WTC11 (cell line): ENCODE measurements at regions not wholly inside any gene's neighbourhood (a gene's known extent, or its start where the extent isn't known, plus 50 kb on each side); places are given as distances from the start of the nearest gene placed in this dataset.

Source experiments
- ATAC-seq: fragments of 200-7000 bp; cut with Tn5 transposase; 2 replicates; pipeline ENCODE4 v1.10.0; 2021; ENCODE audit warnings: mild to moderate bottlenecking, moderate library complexity
- CTCF ChIA-PET: fragments of 300-600 bp; sonication (Branson Sonifier 250); formaldehyde crosslinking; loops from one replicate; lab custom pipeline; 2021; ENCODE audit warnings: antibody characterized with exemption; lab: Charles Lee
- POLR2A ChIA-PET: fragments of 350-600 bp; sonication (Branson Sonifier 250); formaldehyde crosslinking; loops from one replicate; lab custom pipeline; 2021; ENCODE audit warnings: antibody characterized with exemption; lab: Charles Lee
- DNase-seq: peaks from one replicate; pipeline ENCODE4 v3.0.0; 2021; ENCODE audit warnings: low spot score
- H3K27ac Mint-ChIP-seq: 2 replicates; pipeline ENCODE4 v1.8.0; 2021; ENCODE audit warnings: mixed read lengths
- H3K27me3 Mint-ChIP-seq: 2 replicates; pipeline ENCODE4 v1.8.0; 2021; ENCODE audit warnings: low read depth, mild to moderate bottlenecking, moderate library complexity, mixed read lengths
- H3K36me3 Mint-ChIP-seq: 2 replicates; pipeline ENCODE4 v1.8.0; 2021; ENCODE audit warnings: mixed read lengths
- H3K4me1 Mint-ChIP-seq: 2 replicates; pipeline ENCODE4 v1.8.0; 2022; ENCODE audit warnings: mixed read lengths
- H3K4me3 Mint-ChIP-seq: 2 replicates; pipeline ENCODE4 v1.8.0; 2021; ENCODE audit warnings: mild to moderate bottlenecking, moderate library complexity, mixed read lengths
- H3K9me3 Mint-ChIP-seq: 2 replicates; pipeline ENCODE4 v1.8.0; 2021; ENCODE audit warnings: mixed read lengths
- ATF1 ChIP-seq: sonication (generic); formaldehyde crosslinking; IDR thresholded peaks from 2 replicates; pipeline ENCODE4 v1.8.1; 2023; ENCODE audit warnings: mild to moderate bottlenecking, moderate library complexity, missing genetic modification reagents
- CDX4 ChIP-seq: fragments of 250-450 bp; sonication (Bioruptor Pico); IDR thresholded peaks from 2 replicates; pipeline ENCODE4 v1.9.0; 2021; ENCODE audit warnings: moderate library complexity, mild to moderate bottlenecking, inconsistent platforms, borderline replicate concordance
- ELF4 ChIP-seq: sonication (generic); formaldehyde crosslinking; IDR thresholded peaks from 2 replicates; pipeline ENCODE4 v1.8.1; 2022; ENCODE audit warnings: low read depth, mild to moderate bottlenecking, moderate library complexity, missing genetic modification reagents
- ERG ChIP-seq: fragments of 250-450 bp; sonication (Bioruptor Pico); IDR thresholded peaks from 2 replicates; pipeline ENCODE4 v1.8.0; 2021; ENCODE audit warnings: mild to moderate bottlenecking
- FOXJ3 ChIP-seq: sonication (generic); formaldehyde crosslinking; IDR thresholded peaks from 2 replicates; pipeline ENCODE4 v1.9.0; 2021; ENCODE audit warnings: missing genetic modification reagents, mild to moderate bottlenecking, borderline replicate concordance
- FOXP1 ChIP-seq: sonication (generic); formaldehyde crosslinking; IDR thresholded peaks from 2 replicates; pipeline ENCODE4 v1.8.0; 2022; ENCODE audit warnings: missing genetic modification reagents, mild to moderate bottlenecking, moderate library complexity, borderline replicate concordance
- FOXP4 ChIP-seq: sonication (generic); formaldehyde crosslinking; IDR thresholded peaks from 2 replicates; pipeline ENCODE4 v1.8.0; 2022; ENCODE audit warnings: mild to moderate bottlenecking, missing genetic modification reagents
- GRHL2 ChIP-seq: fragments of 250-450 bp; sonication (Bioruptor Pico); IDR thresholded peaks from 2 replicates; pipeline ENCODE4 v1.8.0; 2022; ENCODE audit warnings: mild to moderate bottlenecking, moderate library complexity; ENCODE audit not compliant: insufficient replicate concordance, severe bottlenecking
- HMGA2 ChIP-seq: fragments of 250-450 bp; sonication (Bioruptor Pico); IDR thresholded peaks from 2 replicates; pipeline ENCODE4 v1.4.0; 2021; ENCODE audit warnings: mild to moderate bottlenecking, moderate library complexity
- IRF1 ChIP-seq: sonication (generic); formaldehyde crosslinking; IDR thresholded peaks from 2 replicates; pipeline ENCODE4 v1.8.0; 2023; ENCODE audit warnings: missing genetic modification reagents
- KAT7 ChIP-seq: sonication (generic); formaldehyde crosslinking; IDR thresholded peaks from 2 replicates; pipeline ENCODE4 v1.8.1; 2023; ENCODE audit warnings: missing genetic modification reagents, mild to moderate bottlenecking, borderline replicate concordance
- NR2C2 ChIP-seq: sonication (generic); formaldehyde crosslinking; IDR thresholded peaks from 2 replicates; pipeline ENCODE4 v1.8.0; 2022; ENCODE audit warnings: mild to moderate bottlenecking, missing genetic modification reagents
- OVOL2 ChIP-seq: fragments of 250-450 bp; sonication (Bioruptor Pico); IDR thresholded peaks from 2 replicates; pipeline ENCODE4 v1.9.0; 2021; ENCODE audit warnings: mild to moderate bottlenecking, borderline replicate concordance
- RELA ChIP-seq: sonication (generic); formaldehyde crosslinking; IDR thresholded peaks from 2 replicates; pipeline ENCODE4 v1.8.1; 2022; ENCODE audit warnings: missing genetic modification reagents, mild to moderate bottlenecking, borderline replicate concordance
- RORB ChIP-seq: fragments of 250-450 bp; sonication (Bioruptor Pico); IDR thresholded peaks from 2 replicates; pipeline ENCODE4 v1.9.0; 2021; ENCODE audit warnings: mild to moderate bottlenecking
- SP1 ChIP-seq: sonication (generic); formaldehyde crosslinking; conservative IDR thresholded peaks from 2 replicates; pipeline ENCODE4 v1.8.1; 2022; ENCODE audit warnings: missing genetic modification reagents
- TCF7 ChIP-seq: sonication (generic); formaldehyde crosslinking; IDR thresholded peaks from 2 replicates; pipeline ENCODE4 v1.8.0; 2022; ENCODE audit warnings: mild to moderate bottlenecking, low read depth, missing genetic modification reagents, moderate library complexity
- TEAD4 ChIP-seq: sonication (generic); formaldehyde crosslinking; IDR thresholded peaks from 2 replicates; pipeline ENCODE4 v1.8.0; 2022; ENCODE audit warnings: mild to moderate bottlenecking, missing genetic modification reagents
- USF2 ChIP-seq: sonication (generic); formaldehyde crosslinking; IDR thresholded peaks from 2 replicates; pipeline ENCODE4 v1.8.1; 2023; ENCODE audit warnings: mild to moderate bottlenecking, missing genetic modification reagents, moderate library complexity
- ZNF121 ChIP-seq: sonication (generic); formaldehyde crosslinking; IDR thresholded peaks from 2 replicates; pipeline ENCODE4 v1.8.0; 2023; ENCODE audit warnings: missing genetic modification reagents
- ZNF138 ChIP-seq: sonication (generic); formaldehyde crosslinking; conservative IDR thresholded peaks from 2 replicates; pipeline ENCODE4 v1.8.1; 2022; ENCODE audit warnings: mild to moderate bottlenecking, moderate library complexity, missing genetic modification reagents
- ZNF232 ChIP-seq: sonication (generic); formaldehyde crosslinking; IDR thresholded peaks from 2 replicates; pipeline ENCODE4 v1.8.0; 2022; ENCODE audit warnings: mild to moderate bottlenecking, missing genetic modification reagents
- ZNF396 ChIP-seq: fragments of 250-450 bp; sonication (Bioruptor Pico); IDR thresholded peaks from 2 replicates; pipeline ENCODE4 v1.8.0; 2021; ENCODE audit warnings: mild to moderate bottlenecking, moderate library complexity, borderline replicate concordance
- ZNF423 ChIP-seq: fragments of 250-450 bp; sonication (Bioruptor Pico); IDR thresholded peaks from 2 replicates; pipeline ENCODE4 v2.1.2; 2022; ENCODE audit warnings: mild to moderate bottlenecking, moderate library complexity
- ZNF671 ChIP-seq: fragments of 250-450 bp; sonication (Bioruptor Pico); IDR thresholded peaks from 2 replicates; pipeline ENCODE4 v1.8.0; 2021; ENCODE audit warnings: mild to moderate bottlenecking
- TF ChIP-seq, protein P1 (sequence below): sonication (generic); formaldehyde crosslinking; IDR thresholded peaks from 2 replicates; pipeline ENCODE4 v1.8.1; 2023; ENCODE audit warnings: mild to moderate bottlenecking, missing genetic modification reagents
- TF ChIP-seq, protein P2 (sequence below): sonication (generic); formaldehyde crosslinking; conservative IDR thresholded peaks from 2 replicates; pipeline ENCODE4 v1.8.1; 2023; ENCODE audit warnings: mild to moderate bottlenecking, low read depth, missing genetic modification reagents, moderate library complexity
- TF ChIP-seq, protein P3 (sequence below): sonication (generic); formaldehyde crosslinking; IDR thresholded peaks from 2 replicates; pipeline ENCODE4 v1.8.0; 2022; ENCODE audit warnings: mild to moderate bottlenecking, missing genetic modification reagents
- TF ChIP-seq, protein P4 (sequence below): fragments of 250-450 bp; sonication (Bioruptor Pico); IDR thresholded peaks from 2 replicates; pipeline ENCODE4 v1.9.0; 2021; ENCODE audit warnings: mild to moderate bottlenecking

- ChIA-PET POLR2A (no interaction called here), CTCF (interaction anchor here (0.7 kb wide), 1 partner anchor 46 kb away, joined by 3 read pairs; no protein-coding TSS in a partner anchor)
- no peak for ATAC-seq
- no peak overlapping the region for H3K4me3 Mint-ChIP-seq
- H3K36me3 Mint-ChIP-seq, result no peaks in the 10 kb centered on the region
- H3K4me1 Mint-ChIP-seq, result peaks cover 34% of the 10 kb centered on the region
- no peak for DNase-seq
- no peak for TF ChIP-seq ZNF121
- no peak for TF ChIP-seq FOXP1 (CRISPR knock-in tag)
- no peak for TF ChIP-seq HMGA2
- TF ChIP-seq, protein P1, sequence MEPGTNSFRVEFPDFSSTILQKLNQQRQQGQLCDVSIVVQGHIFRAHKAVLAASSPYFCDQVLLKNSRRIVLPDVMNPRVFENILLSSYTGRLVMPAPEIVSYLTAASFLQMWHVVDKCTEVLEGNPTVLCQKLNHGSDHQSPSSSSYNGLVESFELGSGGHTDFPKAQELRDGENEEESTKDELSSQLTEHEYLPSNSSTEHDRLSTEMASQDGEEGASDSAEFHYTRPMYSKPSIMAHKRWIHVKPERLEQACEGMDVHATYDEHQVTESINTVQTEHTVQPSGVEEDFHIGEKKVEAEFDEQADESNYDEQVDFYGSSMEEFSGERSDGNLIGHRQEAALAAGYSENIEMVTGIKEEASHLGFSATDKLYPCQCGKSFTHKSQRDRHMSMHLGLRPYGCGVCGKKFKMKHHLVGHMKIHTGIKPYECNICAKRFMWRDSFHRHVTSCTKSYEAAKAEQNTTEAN (CRISPR knock-in tag), result no peak
- no peak for TF ChIP-seq TEAD4 (CRISPR knock-in tag)
- TF ChIP-seq NR2C2 (CRISPR knock-in tag), result no peak
- no peak for TF ChIP-seq CDX4
- TF ChIP-seq ZNF138 (CRISPR knock-in tag), result no peak
- TF ChIP-seq, protein P2, sequence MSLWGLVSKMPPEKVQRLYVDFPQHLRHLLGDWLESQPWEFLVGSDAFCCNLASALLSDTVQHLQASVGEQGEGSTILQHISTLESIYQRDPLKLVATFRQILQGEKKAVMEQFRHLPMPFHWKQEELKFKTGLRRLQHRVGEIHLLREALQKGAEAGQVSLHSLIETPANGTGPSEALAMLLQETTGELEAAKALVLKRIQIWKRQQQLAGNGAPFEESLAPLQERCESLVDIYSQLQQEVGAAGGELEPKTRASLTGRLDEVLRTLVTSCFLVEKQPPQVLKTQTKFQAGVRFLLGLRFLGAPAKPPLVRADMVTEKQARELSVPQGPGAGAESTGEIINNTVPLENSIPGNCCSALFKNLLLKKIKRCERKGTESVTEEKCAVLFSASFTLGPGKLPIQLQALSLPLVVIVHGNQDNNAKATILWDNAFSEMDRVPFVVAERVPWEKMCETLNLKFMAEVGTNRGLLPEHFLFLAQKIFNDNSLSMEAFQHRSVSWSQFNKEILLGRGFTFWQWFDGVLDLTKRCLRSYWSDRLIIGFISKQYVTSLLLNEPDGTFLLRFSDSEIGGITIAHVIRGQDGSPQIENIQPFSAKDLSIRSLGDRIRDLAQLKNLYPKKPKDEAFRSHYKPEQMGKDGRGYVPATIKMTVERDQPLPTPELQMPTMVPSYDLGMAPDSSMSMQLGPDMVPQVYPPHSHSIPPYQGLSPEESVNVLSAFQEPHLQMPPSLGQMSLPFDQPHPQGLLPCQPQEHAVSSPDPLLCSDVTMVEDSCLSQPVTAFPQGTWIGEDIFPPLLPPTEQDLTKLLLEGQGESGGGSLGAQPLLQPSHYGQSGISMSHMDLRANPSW (CRISPR knock-in tag), result no peak
- no peak for TF ChIP-seq RELA (CRISPR knock-in tag)
- no peak for TF ChIP-seq KAT7 (CRISPR knock-in tag)
- no peak for TF ChIP-seq RORB
- TF ChIP-seq ZNF396 (CRISPR knock-in tag), result no peak
- no peak for TF ChIP-seq IRF1
- no peak for TF ChIP-seq FOXJ3
- no peak for TF ChIP-seq GRHL2 (CRISPR knock-in tag)
- no peak for TF ChIP-seq ZNF423
- H3K9me3 Mint-ChIP-seq, result peaks cover 7% of the 10 kb centered on the region
- no peaks in the 10 kb centered on the region for H3K27me3 Mint-ChIP-seq
- no peak overlapping the region for H3K27ac Mint-ChIP-seq
Measured at GRCh38 chrX:3181846-3182245, 140.6 kb downstream of the ARSF start.

DNA sequence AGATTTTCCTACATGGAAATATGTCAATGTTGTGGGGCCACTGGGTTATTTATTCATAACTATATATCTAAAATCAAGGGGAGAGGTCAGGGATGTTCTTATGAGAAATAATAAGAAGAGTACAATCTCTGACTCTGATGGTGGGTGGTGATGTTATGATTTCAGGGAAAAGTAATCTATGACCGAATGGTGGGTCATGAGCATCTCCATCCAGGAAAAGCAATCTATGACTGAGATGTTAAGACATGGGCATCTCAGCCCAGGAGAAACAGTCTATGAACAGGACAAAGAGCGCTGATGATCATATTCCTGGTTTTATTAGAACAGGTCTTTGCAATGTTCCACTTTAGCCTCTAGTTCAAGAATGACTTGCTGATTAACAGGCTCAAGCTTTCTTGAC lies 137.1 kb downstream of the ARSF start:
- CTCF ChIA-PET, result no interaction called here
- DNase-seq (no peak), ATAC-seq (no peak)
- no peak overlapping the region for H3K27ac Mint-ChIP-seq
- H3K4me3 Mint-ChIP-seq, result no peak overlapping the region
- H3K36me3 Mint-ChIP-seq, result no peaks in the 10 kb centered on the region
- H3K27me3 Mint-ChIP-seq, result no peaks in the 10 kb centered on the region
- peaks cover 2% of the 10 kb centered on the region for H3K9me3 Mint-ChIP-seq
- peaks cover 25% of the 10 kb centered on the region for H3K4me1 Mint-ChIP-seq
- POLR2A ChIA-PET, result no interaction called here
- no peak for TF ChIP-seq OVOL2 (CRISPR knock-in tag)
- TF ChIP-seq, protein P3, sequence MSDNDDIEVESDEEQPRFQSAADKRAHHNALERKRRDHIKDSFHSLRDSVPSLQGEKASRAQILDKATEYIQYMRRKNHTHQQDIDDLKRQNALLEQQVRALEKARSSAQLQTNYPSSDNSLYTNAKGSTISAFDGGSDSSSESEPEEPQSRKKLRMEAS (CRISPR knock-in tag), result no peak
- TF ChIP-seq ELF4 (CRISPR knock-in tag), result no peak
- TF ChIP-seq ERG (CRISPR knock-in tag), result no peak
- TF ChIP-seq, protein P4, sequence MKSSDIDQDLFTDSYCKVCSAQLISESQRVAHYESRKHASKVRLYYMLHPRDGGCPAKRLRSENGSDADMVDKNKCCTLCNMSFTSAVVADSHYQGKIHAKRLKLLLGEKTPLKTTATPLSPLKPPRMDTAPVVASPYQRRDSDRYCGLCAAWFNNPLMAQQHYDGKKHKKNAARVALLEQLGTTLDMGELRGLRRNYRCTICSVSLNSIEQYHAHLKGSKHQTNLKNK, result no peak
- TF ChIP-seq SP1 (CRISPR knock-in tag), result no peak
- no peak for TF ChIP-seq ZNF671 (CRISPR knock-in tag)
- TF ChIP-seq TCF7 (CRISPR knock-in tag), result no peak
- TF ChIP-seq ZNF232 (CRISPR knock-in tag), result no peak
- TF ChIP-seq FOXP4 (CRISPR knock-in tag), result no peak
- no peak for TF ChIP-seq ATF1
- no peak for TF ChIP-seq ZNF121
- TF ChIP-seq USF2, result no peak
